Stimulated activated naive CD4-positive, alpha-beta T cell treated with Interleukin-2 at 50 U/mL for 16 hours (primary cell): ENCODE measurements at regions not wholly inside any gene's neighbourhood (a gene's known extent, or its start where the extent isn't known, plus 50 kb on each side); places are given as distances from the start of the nearest gene placed in this dataset.
"Not testable (repeated sequence)": the region's sequence is repeated elsewhere in the genome, so short reads cannot be mapped to it uniquely, and the experiment has no call there.

Source experiments
- DNase-seq: peaks from one replicate; lab custom pipeline; 2025; lab: John Stamatoyannopoulos, UW

GRCh38 chr15:45948181-45948621 is 313.4 kb downstream of the SQOR start:
- DNase-seq: no peak

GRCh38 chr15:45958924-45959323 is 324.1 kb downstream of the SQOR start:
- DNase-seq: no peak

- DNase-seq: no peak
These were observed 327.9 kb downstream of the SQOR start for GRCh38 chr15:45962733-45963132.

- DNase-seq: no peak
These were observed 335.7 kb downstream of the SQOR start for GRCh38 chr15:45970542-45970941.

GRCh38 chr15:45980366-45980765 is 345.5 kb downstream of the SQOR start:
- no peak for DNase-seq

- no peak for DNase-seq
These were observed 346.8 kb downstream of the SQOR start for GRCh38 chr15:45981625-45982024.

- no peak for DNase-seq
These were observed 357.0 kb downstream of the SQOR start for GRCh38 chr15:45991863-45992262.

- DNase-seq: no peak
These were observed 358.2 kb downstream of the SQOR start for GRCh38 chr15:45993072-45993471.

- no peak for DNase-seq
These were observed 358.7 kb downstream of the SQOR start for GRCh38 chr15:45993508-45993907.

GRCh38 chr15:45995800-45996199 is 361.0 kb downstream of the SQOR start:
- DNase-seq: no peak

- DNase-seq: no peak
These were observed 379.7 kb downstream of the SQOR start for GRCh38 chr15:46014532-46014931.

GRCh38 chr15:46034755-46035154 is 399.9 kb downstream of the SQOR start:
- DNase-seq: no peak

GRCh38 chr15:46039703-46040102 is 404.9 kb downstream of the SQOR start:
- no peak for DNase-seq

- DNase-seq: no peak
These were observed 407.1 kb downstream of the SQOR start for GRCh38 chr15:46041905-46042304.

- no peak for DNase-seq
These were observed 425.2 kb downstream of the SQOR start for GRCh38 chr15:46059921-46060594.

GRCh38 chr15:46061002-46061401 is 426.2 kb downstream of the SQOR start:
- no peak for DNase-seq

- no peak for DNase-seq
These were observed 442.4 kb downstream of the SQOR start for GRCh38 chr15:46077220-46077619.

- DNase-seq: no peak
These were observed 444.2 kb downstream of the SQOR start for GRCh38 chr15:46079046-46079445.

GRCh38 chr15:46080016-46080415 is 445.2 kb downstream of the SQOR start:
- no peak for DNase-seq

GRCh38 chr15:46088486-46089445 is 453.9 kb downstream of the SQOR start:
- no peak for DNase-seq

- no peak for DNase-seq
These were observed 454.7 kb downstream of the SQOR start for GRCh38 chr15:46089467-46089935.

GRCh38 chr15:46091860-46092450 is 457.1 kb downstream of the SQOR start:
- no peak for DNase-seq

- not testable (repeated sequence) for DNase-seq
These were observed 463.2 kb downstream of the SQOR start for GRCh38 chr15:46098006-46098405.
